GM23248 (cell line): ENCODE measurements at regions not wholly inside any gene's neighbourhood (a gene's known extent, or its start where the extent isn't known, plus 50 kb on each side); places are given as distances from the start of the nearest gene placed in this dataset.

Experiments used
- EZH2 ChIP-seq: fragments of 200-600 bp; sonication (generic); IDR thresholded peaks from 2 replicates; pipeline ENCODE4 v1.6.1; 2018; ENCODE audit warnings: antibody characterized with exemption, mild to moderate bottlenecking; ENCODE audit not compliant: insufficient read depth, poor library complexity, severe bottlenecking
- EZH2phosphoT487 ChIP-seq: fragments of 200-600 bp; sonication (generic); IDR thresholded peaks from 2 replicates; pipeline ENCODE4 v1.6.1; 2018; ENCODE audit warnings: antibody characterized with exemption, moderate library complexity, mild to moderate bottlenecking, low read depth; ENCODE audit not compliant: insufficient read depth

DNA sequence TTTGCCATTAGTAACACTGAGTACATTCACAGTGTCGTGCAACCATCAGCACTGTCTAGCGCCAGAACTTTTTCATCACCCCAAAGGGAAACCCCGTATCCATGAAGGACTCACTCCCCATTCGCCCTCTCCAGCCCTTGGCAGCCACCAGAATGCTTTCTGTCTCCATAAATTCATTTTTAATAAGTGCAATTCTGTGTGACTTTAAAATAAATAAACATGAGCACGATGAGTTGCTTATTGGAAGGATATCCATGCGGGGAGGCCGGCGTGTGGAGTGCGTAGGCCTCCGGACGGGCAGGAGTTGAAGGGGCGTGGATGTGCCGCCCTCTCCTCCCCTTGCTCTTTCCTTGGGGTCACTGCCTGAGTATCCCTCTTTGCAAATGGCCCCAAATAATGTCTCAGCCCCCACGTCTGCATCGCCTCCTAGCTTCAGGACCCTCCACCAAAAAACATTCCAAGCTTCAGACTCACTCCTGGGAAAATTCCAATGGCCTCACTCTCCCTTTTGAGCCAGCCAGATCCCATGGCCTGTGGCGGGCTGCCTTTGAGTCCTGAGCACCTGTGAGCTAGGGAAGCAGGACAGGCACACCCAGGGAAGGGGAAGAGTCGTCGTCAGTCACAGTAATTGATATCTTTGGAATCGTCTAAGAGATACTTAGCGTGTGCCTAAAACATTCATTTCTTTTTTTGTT lies 306.3 kb downstream of the SEC14L1 start:
- no peak for TF ChIP-seq EZH2
- no peak for TF ChIP-seq EZH2phosphoT487
